ENCODE measurements at regions not wholly inside any gene's neighbourhood (a gene's known extent, or its start where the extent isn't known, plus 50 kb on each side); places are given as distances from the start of the nearest gene placed in this dataset.

- no peak for DNase-seq (ENCODE audit: extremely low read depth in 1 of 11, low read depth in 9 of 11, low spot score in 4 of 11)
These were observed 75.0 kb upstream of the PAPPA start for GRCh38 chr9:116078640-116079039.

- DNase-seq (ENCODE audit: extremely low read depth in 1 of 11, low read depth in 9 of 11, low spot score in 4 of 11), result no peak
These were observed 73.0 kb upstream of the PAPPA start for GRCh38 chr9:116080561-116080960.

DNA sequence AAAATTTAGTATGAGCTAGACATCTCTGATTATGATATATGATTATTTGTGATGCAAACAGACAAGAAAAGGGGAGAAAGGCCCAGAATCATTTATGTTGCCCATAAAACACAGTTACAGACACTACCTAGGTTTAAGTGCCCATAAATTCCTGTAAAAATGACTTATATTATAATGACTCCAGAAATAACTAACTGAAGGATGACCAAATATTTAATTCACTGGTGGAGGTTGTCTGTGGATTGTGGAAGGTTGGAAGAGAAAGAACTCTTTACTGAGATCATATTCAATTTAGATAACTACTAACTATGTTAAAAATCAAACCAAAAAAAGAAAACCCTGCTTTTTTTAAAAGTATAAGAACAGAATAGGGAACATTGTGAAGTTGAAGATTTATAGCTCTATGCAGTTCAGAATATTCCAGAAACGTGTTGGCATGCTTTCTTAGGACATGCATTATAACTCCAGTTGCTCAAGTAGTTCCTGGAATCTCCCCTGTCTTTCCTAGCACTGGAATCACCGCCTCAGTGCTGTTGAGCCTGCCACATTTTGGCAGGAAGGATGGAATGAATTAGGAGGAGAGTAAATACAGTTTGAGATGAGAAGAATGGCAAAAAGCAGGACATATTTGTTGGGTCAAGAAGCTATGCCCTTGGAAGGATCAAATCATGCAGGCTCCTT is 72.0 kb upstream of the PAPPA start:
- DNase-seq (ENCODE audit: extremely low read depth in 1 of 11, low read depth in 9 of 11, low spot score in 4 of 11), result no peak

DNA sequence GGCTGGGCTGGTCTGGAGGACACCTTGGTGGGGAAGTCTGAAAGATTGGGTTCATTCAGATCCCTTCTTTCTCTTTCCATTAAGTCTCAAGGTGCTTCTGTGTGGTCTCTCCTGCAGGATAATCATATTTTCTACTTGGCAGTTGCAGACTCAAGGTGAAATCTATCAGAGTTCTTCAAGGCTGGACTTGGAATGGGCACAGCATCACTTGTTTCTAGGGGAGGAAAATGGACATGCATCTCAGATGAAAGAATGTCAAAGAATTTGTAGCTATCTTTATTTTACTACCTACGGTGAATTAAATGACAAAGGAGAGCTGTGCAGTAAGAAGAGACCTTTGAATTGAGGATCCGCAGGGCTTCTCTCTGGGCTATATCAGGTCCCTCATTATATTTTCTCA is 69.8 kb upstream of the PAPPA start:
- no peak for DNase-seq (ENCODE audit: extremely low read depth in 1 of 11, low read depth in 9 of 11, low spot score in 4 of 11)

DNA sequence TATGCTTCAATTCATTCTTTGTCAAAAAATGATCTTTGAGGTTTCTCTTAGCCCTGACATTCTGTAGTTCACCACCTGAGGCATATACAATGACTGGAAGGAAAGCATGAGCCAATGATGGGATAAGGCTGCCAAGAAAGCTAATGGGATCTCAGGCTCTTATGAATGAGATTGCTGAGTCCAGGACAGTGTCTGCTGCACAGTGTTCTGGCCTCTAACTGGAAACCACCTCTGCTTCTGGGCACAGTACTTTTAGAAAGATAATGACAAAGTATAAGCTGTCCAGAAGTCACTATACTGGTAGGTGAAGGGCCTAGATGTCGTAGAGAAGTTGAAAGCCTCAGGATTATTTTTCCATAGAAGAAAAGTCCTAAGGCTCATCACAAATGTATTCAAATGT is 69.1 kb upstream of the PAPPA start:
- DNase-seq (ENCODE audit: extremely low read depth in 1 of 11, low read depth in 9 of 11, low spot score in 4 of 11), result no peak

DNA sequence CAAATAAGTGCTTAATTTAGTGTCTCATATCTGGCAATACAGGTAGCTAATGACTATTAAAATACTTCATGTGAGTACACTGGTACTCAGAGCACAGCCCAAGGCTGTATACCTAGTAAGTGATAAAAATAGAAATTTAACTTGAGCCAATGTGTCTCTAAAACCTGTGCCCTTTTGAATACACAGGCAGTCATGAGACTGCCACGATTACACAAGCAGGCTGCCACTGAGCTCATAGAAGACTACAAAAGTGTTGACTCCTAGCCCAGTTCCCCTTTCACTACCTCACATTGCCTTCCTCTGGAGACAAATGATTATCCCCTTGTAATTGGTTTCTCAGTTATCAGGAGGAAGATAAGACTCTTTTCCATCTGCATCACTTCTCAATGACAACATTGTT is 66.3 kb upstream of the PAPPA start:
- DNase-seq (ENCODE audit: extremely low read depth in 1 of 11, low read depth in 9 of 11, low spot score in 4 of 11), result no peak

GRCh38 chr9:116087751-116088194 is 65.8 kb upstream of the PAPPA start:
- DNase-seq (ENCODE audit: extremely low read depth in 1 of 11, low read depth in 9 of 11, low spot score in 4 of 11), result no peak

DNA sequence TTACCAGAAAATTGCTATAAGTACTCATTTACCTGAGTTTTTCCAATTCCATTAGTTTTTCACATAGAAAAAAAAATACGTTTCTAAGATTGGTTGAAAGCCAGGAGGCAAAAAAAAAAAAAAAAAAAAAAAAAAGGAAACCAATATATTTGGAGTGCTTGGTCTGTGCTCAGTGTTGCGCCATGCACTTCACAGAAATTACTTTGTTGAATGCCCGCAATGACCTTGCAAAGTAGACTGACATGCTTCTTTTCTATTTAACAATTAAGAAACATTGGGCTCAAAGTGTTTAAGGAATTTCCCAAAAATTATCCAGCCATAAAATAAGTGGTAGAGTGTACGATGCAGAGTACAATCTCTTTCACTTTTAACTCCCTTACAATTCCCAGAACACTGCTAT is 65.2 kb upstream of the PAPPA start:
- DNase-seq (ENCODE audit: extremely low read depth in 1 of 11, low read depth in 9 of 11, low spot score in 4 of 11), result no peak

DNA sequence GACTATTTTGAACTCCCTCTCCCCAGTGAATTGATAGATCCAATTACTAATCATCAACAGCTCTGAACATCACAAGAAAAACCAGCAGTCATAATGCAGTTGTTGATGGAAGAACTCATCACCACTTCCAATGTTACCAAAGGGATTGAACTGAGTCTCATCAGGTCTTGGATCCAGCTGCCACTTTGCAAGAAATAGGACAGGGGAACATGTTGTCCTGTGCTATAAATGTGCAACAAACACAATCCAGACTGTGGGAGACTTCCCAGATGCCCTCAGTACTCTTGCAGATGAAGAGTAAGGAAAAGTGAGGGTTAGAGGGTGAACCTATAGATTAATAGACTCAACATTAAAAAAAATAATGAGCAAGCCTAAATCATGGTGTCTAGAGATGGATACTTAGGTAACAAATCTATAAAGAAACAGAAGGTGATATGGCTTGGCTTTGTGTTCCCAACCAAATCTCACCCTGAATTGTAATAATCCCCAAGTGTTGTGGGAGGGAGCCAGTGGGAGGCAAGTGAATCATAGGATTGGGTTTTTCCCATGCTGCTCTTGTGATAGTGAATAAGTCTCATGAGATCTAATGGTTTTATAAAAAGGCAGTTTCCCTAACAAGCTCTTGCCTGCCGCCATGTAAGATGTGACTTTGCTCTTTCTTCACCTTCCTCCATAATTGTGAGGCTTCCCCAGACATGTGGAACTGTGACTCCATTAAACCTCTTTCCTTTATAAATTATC is 63.4 kb upstream of the PAPPA start:
- DNase-seq (ENCODE audit: extremely low read depth in 1 of 11, low read depth in 9 of 11, low spot score in 4 of 11), result no peak

DNA sequence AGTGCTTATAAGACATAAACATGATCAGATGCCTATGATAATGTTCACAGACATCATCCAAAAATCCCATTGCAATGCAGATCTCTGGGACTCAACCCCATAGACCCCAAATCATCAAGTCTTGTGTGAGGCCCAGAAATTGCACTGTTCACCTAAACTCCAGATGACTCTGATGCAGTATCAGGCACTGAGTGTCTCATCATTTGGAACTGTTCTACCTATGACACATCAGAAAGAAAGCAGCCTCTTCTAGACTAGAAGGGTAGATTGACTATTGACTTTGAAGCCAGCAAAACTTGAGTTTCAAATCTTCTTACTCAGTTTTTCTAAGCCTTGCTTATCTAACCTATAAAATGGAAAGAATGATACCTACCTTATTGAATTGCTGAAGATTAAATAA is 58.7 kb upstream of the PAPPA start:
- DNase-seq (ENCODE audit: extremely low read depth in 1 of 11, low read depth in 9 of 11, low spot score in 4 of 11), result no peak

- no peak for DNase-seq (ENCODE audit: extremely low read depth in 1 of 11, low read depth in 9 of 11, low spot score in 4 of 11)
These were observed 58.2 kb upstream of the PAPPA start for GRCh38 chr9:116095403-116095802.

DNA sequence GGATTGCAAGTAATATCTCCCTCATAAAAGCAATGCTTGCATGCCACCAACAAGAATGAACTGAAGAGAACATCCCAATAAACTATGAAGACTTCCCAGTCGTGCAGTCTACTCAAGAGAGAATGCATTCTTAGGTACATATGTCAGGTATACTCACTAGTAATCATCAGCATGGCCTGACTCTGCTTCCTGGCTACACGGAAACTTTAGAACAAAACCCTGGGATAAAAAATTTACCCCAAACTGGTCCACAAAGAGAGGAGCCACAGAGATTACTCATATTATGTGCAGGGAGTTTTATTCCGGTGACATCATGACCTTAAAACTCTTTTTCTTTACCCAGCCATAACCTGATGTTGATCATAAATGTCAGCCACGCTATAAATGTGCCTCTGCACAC is 57.5 kb upstream of the PAPPA start:
- DNase-seq (ENCODE audit: extremely low read depth in 1 of 11, low read depth in 9 of 11, low spot score in 4 of 11), result no peak

DNA sequence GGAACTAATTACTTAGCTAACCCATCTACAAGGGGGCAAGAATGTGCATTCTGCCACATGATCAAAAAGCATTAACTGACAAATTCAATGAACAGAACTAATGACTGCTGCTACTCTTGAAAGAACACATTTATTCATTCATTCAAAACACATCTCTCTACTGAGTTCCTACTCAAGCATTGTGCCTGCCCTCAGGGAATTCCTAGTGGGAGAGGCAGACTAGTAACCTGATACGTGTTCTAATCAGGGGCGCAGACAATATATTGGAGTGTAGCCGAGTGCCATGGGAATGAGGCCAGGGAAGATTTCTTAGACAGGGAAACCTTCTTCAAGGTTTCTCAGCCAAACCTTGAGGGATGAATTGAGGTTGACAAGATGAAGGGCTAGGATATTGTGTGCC is 56.7 kb upstream of the PAPPA start:
- peak in 2 of 11 donors; percentile 5 for DNase-seq (ENCODE audit: extremely low read depth in 1 of 11, low read depth in 9 of 11, low spot score in 4 of 11)

DNA sequence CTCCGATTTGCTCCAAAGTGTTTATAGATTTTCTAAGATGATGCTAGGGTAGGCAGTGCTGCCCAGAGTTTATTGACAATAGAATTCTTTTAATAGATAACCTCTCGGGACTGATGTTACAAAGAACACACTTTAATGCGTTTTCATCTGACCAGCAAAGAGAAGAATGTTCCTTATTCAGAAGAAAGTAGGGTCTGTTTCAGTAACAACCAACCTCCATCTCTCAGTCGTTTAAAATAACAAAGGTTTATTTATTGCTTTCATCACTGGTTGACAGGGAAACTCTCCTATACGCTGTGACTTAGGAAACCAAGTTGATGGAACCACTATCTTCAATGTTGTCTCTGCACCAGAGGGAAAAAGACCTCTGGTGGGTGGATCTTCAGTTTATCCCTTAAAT is 55.1 kb upstream of the PAPPA start:
- no peak for DNase-seq (ENCODE audit: extremely low read depth in 1 of 11, low read depth in 9 of 11, low spot score in 4 of 11)

DNA sequence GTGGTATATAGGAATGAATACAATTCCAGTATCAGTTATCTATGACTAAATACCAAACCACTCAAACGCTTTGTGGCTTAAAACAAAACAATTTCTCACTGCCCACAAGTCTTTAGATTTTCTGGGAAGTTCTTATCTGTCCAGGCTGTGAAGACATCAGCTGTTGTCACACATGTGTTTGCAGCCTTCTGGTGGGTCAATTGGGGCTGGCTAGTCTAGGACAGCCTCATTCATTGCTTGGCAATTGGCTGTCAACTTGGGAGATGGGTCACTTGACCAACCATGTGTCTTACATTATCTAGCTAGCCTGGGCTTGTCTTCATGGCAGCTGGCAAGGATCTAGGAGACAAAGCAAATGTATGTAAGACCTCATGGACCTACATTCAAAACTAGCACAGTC is 53.8 kb upstream of the PAPPA start:
- no peak for DNase-seq (ENCODE audit: extremely low read depth in 1 of 11, low read depth in 9 of 11, low spot score in 4 of 11)

DNA sequence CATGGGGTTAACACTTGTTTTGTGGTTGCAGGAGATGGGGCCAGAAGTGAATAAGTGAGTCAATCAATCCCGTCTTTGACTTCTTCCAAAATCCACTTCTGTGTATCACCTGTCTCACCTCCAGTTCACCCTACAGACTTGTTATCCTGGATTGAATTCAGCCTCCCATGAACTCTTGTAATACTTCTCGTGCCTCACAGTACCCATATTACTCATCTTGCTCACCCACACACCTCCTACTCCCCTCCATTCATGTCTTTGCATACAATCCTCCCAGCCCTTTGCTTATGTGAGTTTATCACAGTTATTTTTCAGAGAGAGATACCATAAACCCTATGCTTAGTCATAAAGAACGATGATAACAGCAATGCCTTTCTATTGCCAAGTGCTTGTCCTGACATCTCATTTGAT is 52.9 kb upstream of the PAPPA start:
- DNase-seq (ENCODE audit: extremely low read depth in 1 of 11, low read depth in 9 of 11, low spot score in 4 of 11), result no peak

DNA sequence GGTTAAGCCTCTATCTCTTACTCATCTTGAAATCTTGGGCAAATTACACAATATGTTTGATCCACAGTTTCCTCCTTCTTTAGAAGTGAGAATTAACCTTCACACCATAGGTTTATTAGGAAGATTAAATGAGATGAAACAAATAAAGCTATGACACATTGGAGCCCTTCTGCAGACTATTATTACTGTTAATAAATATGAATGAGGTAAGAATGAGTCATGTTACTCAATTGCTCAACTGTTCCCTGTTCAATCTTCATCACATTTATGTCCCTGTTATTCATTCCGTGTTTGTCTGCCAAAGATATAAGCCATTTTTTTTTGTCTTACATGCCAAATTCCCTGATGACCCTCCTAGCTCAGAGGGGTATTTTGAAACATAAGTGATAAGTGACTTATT is 52.1 kb upstream of the PAPPA start:
- DNase-seq (ENCODE audit: extremely low read depth in 1 of 11, low read depth in 9 of 11, low spot score in 4 of 11), result no peak

- no peak for DNase-seq (ENCODE audit: extremely low read depth in 1 of 11, low read depth in 9 of 11, low spot score in 4 of 11)
These were observed 51.0 kb upstream of the PAPPA start for GRCh38 chr9:116102596-116102995.
